Nephron progenitor cell (in vitro differentiated cells): ENCODE measurements at regions not wholly inside any gene's neighbourhood (a gene's known extent, or its start where the extent isn't known, plus 50 kb on each side); places are given as distances from the start of the nearest gene placed in this dataset.

Source experiments
- DNase-seq: peaks from one replicate; pipeline ENCODE4 v3.0.0; 2021
- H3K27ac Mint-ChIP-seq: 2 replicates; pipeline ENCODE4 v1.8.0; 2021; ENCODE audit warnings: mild to moderate bottlenecking, moderate library complexity, mixed read lengths
- H3K27me3 Mint-ChIP-seq: 2 replicates; pipeline ENCODE4 v1.8.0; 2021; ENCODE audit warnings: mild to moderate bottlenecking, low read depth, mixed read lengths; ENCODE audit not compliant: poor library complexity
- H3K36me3 Mint-ChIP-seq: 2 replicates; pipeline ENCODE4 v1.8.0; 2021; ENCODE audit warnings: low read depth, mixed read lengths
- H3K4me1 Mint-ChIP-seq: 2 replicates; pipeline ENCODE4 v1.8.0; 2021; ENCODE audit warnings: mixed read lengths
- H3K4me3 Mint-ChIP-seq: 2 replicates; pipeline ENCODE4 v1.8.0; 2021; ENCODE audit warnings: mild to moderate bottlenecking, moderate library complexity, mixed read lengths
- H3K9me3 Mint-ChIP-seq: 2 replicates; pipeline ENCODE4 v1.8.0; 2021; ENCODE audit warnings: mild to moderate bottlenecking, moderate library complexity, mixed read lengths
- TF ChIP-seq, protein P1 (sequence below): fragments of 200-600 bp; sonication (generic); IDR thresholded peaks from 2 replicates; pipeline ENCODE4 v1.5.0; 2021; ENCODE audit warnings: antibody characterized with exemption

DNA sequence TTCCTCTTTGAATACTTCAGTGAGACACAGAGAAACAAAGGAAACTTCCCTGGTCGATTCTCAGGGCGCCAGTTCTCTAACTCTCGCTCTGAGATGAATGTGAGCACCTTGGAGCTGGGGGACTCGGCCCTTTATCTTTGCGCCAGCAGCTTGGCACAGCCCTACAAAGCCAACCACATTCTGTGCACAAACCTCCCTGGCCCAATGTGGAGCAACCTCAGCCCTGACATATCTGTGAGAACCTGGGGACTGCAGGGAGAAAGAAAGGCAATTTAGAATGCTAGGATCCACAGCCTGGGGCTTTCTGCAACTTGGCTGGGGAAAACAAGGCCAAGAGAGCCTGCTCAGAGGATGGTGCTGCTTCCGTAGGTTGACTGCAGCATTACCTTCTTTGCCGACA, 63.5 kb upstream of the PRSS58 start:
- no peak overlapping the region for H3K4me3 Mint-ChIP-seq
- H3K4me1 Mint-ChIP-seq = peaks cover 15% of the 10 kb centered on the region
- no peaks in the 10 kb centered on the region for H3K9me3 Mint-ChIP-seq
- DNase-seq = no peak
- H3K36me3 Mint-ChIP-seq = no peaks in the 10 kb centered on the region
- TF ChIP-seq, protein P1, sequence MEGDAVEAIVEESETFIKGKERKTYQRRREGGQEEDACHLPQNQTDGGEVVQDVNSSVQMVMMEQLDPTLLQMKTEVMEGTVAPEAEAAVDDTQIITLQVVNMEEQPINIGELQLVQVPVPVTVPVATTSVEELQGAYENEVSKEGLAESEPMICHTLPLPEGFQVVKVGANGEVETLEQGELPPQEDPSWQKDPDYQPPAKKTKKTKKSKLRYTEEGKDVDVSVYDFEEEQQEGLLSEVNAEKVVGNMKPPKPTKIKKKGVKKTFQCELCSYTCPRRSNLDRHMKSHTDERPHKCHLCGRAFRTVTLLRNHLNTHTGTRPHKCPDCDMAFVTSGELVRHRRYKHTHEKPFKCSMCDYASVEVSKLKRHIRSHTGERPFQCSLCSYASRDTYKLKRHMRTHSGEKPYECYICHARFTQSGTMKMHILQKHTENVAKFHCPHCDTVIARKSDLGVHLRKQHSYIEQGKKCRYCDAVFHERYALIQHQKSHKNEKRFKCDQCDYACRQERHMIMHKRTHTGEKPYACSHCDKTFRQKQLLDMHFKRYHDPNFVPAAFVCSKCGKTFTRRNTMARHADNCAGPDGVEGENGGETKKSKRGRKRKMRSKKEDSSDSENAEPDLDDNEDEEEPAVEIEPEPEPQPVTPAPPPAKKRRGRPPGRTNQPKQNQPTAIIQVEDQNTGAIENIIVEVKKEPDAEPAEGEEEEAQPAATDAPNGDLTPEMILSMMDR = no peak
- H3K27ac Mint-ChIP-seq = no peak overlapping the region
- H3K27me3 Mint-ChIP-seq = peaks cover 12% of the 10 kb centered on the region

DNA sequence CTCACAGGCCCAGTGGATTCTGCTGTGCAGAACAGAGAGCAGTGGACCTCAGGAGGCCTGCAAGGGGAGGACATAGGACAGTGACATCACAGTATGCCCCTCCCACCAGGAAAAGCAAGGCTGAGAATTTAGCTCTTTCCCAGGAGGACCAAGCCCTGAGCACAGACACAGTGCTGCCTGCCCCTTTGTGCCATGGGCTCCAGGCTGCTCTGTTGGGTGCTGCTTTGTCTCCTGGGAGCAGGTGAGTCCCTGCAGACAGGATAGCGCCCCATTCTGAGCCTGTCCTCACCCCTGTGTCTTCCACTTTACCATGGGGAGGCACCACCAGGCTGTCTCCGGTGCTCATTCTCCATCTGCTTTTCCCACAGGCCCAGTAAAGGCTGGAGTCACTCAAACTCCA, 63.0 kb upstream of the PRSS58 start:
- Mint-ChIP-seq H3K4me1 (peaks cover 15% of the 10 kb centered on the region), H3K27me3 (peaks cover 14% of the 10 kb centered on the region), H3K9me3 (no peaks in the 10 kb centered on the region), H3K4me3 (no peak overlapping the region), H3K36me3 (no peaks in the 10 kb centered on the region), H3K27ac (no peak overlapping the region)
- DNase-seq = no peak
- TF ChIP-seq, protein P1 = no peak

DNA sequence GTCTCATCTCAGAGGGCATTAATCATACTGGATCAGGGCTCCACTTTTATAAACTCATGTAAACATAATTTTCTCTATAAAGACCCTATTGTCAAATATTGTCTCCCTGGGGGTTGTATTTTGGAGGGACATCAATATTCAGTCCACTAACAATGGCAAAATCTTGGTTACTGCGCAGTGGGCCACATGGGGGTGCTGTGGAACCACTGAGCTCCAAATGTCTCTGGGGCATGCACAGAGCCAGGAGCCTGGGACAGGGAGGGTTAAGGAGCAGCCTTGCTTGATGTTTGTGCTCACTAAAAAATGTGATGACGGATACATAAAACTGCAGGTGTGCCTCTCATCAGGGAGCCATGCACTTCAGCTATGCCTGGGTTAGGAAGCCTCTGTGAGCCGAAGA, 62.1 kb upstream of the PRSS58 start:
- TF ChIP-seq, protein P1 = peak; percentile 29
- no peak overlapping the region for H3K4me3 Mint-ChIP-seq

DNA sequence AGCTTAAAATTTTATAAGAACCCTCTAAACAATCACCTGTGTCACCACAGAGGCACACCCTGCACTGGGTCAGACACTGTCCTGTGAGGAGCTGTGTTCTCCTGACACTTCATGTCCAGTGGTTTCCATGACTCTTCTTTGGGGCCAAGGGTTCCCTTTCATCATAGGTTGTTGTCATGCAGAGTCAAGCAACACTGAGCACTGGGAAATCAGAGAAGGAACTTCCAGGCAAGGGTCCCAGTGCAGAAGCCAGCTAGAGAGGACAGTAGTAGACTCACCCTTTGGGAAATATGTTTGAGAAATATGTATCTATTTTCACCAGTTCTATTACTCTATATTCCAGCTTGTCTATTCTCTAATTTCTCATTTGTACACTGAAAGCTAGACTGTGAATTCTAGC, 56.4 kb upstream of the PRSS58 start:
- no peak overlapping the region for H3K27ac Mint-ChIP-seq
- TF ChIP-seq, protein P1 = no peak
- H3K9me3 Mint-ChIP-seq = no peaks in the 10 kb centered on the region
- H3K4me1 Mint-ChIP-seq = peaks cover 3% of the 10 kb centered on the region
- no peak overlapping the region for H3K4me3 Mint-ChIP-seq
- DNase-seq = no peak
- H3K27me3 Mint-ChIP-seq = peaks cover 10% of the 10 kb centered on the region
- H3K36me3 Mint-ChIP-seq = no peaks in the 10 kb centered on the region

More for the DNA sequence above, 62.1 kb upstream of the PRSS58 start:
- peak; percentile 23 for DNase-seq
- Mint-ChIP-seq H3K27ac (no peak overlapping the region), H3K27me3 (peaks cover 14% of the 10 kb centered on the region), H3K36me3 (no peaks in the 10 kb centered on the region), H3K9me3 (no peaks in the 10 kb centered on the region), H3K4me1 (peaks cover 15% of the 10 kb centered on the region)

DNA sequence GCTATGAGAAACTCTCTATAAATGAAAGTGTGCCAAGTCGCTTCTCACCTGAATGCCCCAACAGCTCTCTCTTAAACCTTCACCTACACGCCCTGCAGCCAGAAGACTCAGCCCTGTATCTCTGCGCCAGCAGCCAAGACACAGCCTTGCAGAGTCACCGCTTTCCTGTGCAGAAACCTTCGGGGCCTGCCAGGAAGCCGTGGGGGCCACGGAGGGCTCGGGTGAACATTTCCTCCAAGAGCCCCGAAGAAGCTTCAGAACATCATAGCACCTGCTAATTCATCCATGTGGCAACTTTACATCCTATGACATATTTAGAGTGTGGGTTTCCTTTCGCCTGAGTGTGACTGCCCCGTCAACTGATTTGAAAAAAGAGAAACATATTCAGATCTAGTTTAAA, 55.7 kb upstream of the PRSS58 start:
- Mint-ChIP-seq H3K4me1 (no peaks in the 10 kb centered on the region), H3K27ac (no peak overlapping the region), H3K27me3 (peaks cover 10% of the 10 kb centered on the region), H3K36me3 (no peaks in the 10 kb centered on the region), H3K9me3 (no peaks in the 10 kb centered on the region), H3K4me3 (no peak overlapping the region)
- no peak for DNase-seq
- TF ChIP-seq, protein P1 = no peak

DNA sequence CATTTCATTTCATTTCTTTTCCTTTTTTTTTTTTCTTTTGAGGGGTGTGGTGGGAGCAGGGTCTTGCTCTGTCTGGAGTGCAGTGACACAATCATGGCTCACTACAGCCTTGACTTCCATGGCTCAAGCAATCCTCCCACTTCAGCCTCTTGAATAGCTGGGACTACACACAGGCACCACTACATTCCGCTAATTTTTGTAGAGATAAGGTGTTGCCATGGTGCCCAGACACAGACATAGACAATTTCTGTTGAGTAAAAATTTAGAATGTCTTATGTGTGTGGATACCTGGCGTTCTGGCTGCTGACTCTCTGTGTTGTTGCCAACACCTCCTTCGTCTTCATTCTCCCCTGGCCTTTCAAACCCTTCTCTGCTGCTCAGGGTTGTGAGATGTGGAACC, 54.0 kb upstream of the PRSS58 start:
- no peak overlapping the region for H3K27ac Mint-ChIP-seq
- H3K9me3 Mint-ChIP-seq = no peaks in the 10 kb centered on the region
- H3K36me3 Mint-ChIP-seq = no peaks in the 10 kb centered on the region
- H3K27me3 Mint-ChIP-seq = peaks cover 6% of the 10 kb centered on the region
- no peak for DNase-seq
- no peak overlapping the region for H3K4me3 Mint-ChIP-seq
- TF ChIP-seq, protein P1 = no peak
- H3K4me1 Mint-ChIP-seq = peaks cover 5% of the 10 kb centered on the region
